ENCODE measurements at regions not wholly inside any gene's neighbourhood (a gene's known extent, or its start where the extent isn't known, plus 50 kb on each side); places are given as distances from the start of the nearest gene placed in this dataset.

GRCh38 chr7:1298931-1299885 is 66.5 kb downstream of the UNCX start:
- DNase-seq (ENCODE audit: unreplicated experiment), result no peak
- TF ChIP-seq CTCF (IDR thresholded peaks at IDR 0.05; ENCODE audit: unreplicated experiment), result no peak
- ChIA-PET POLR2A (no interaction called here), CTCF (no interaction called here)
- no peaks in the 10 kb centered on the region for H3K4me1 Mint-ChIP-seq (ENCODE audit: insufficient read depth, unreplicated experiment)
- no peak overlapping the region for H3K4me3 Mint-ChIP-seq (ENCODE audit: unreplicated experiment)
- peaks cover 36% of the 10 kb centered on the region for H3K27me3 Mint-ChIP-seq (ENCODE audit: insufficient read depth, unreplicated experiment)
- no peaks in the 10 kb centered on the region for H3K36me3 Mint-ChIP-seq (ENCODE audit: insufficient read depth, unreplicated experiment)
- no TSS peak for BruUV-seq (replicated peaks)
- H3K9me3 Mint-ChIP-seq (ENCODE audit: unreplicated experiment), result no peaks in the 10 kb centered on the region
- H3K27ac Mint-ChIP-seq (ENCODE audit: low read depth, unreplicated experiment), result no peak overlapping the region
- intact Hi-C loops (cut with micrococcal nuclease), result no loop called here

DNA sequence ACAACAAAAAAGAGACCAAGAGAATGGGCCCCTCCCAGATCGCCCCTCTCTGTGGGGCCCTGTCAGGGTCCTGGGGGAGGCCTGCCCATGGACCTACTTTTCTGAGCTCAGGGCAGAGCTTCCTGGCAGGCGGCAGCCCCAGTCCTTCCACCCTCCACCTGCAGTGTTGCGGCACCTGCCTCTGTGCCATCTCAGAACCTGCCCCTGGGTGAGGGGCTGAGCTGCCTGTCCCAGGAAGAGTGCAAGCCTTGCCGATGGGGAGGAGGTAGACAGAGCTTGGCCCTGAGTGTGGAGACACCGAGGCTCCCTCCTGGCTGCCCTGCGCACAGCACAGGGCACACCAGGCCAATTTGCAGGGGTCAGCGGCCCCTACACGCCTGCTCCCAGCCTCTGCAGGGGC is 67.5 kb downstream of the UNCX start:
- Mint-ChIP-seq H3K27me3 (ENCODE audit: insufficient read depth, unreplicated experiment) (peaks cover 37% of the 10 kb centered on the region), H3K9me3 (ENCODE audit: unreplicated experiment) (no peaks in the 10 kb centered on the region), H3K36me3 (ENCODE audit: insufficient read depth, unreplicated experiment) (no peaks in the 10 kb centered on the region), H3K27ac (ENCODE audit: low read depth, unreplicated experiment) (no peak overlapping the region), H3K4me3 (ENCODE audit: unreplicated experiment) (no peak overlapping the region), H3K4me1 (ENCODE audit: insufficient read depth, unreplicated experiment) (no peaks in the 10 kb centered on the region)
- BruUV-seq (replicated peaks), result no TSS peak
- ChIA-PET CTCF (interaction anchor here (0.6 kb wide), 1 partner anchor 11 kb away, joined by 4 read pairs; no protein-coding TSS in a partner anchor), POLR2A (interaction anchor here (0.6 kb wide), 1 partner anchor 41 kb away, joined by 4 read pairs; no protein-coding TSS in a partner anchor)
- DNase-seq (ENCODE audit: unreplicated experiment), result no peak
- intact Hi-C loops (cut with micrococcal nuclease), result no loop called here
- TF ChIP-seq CTCF (IDR thresholded peaks at IDR 0.05; ENCODE audit: unreplicated experiment), result no peak

DNA sequence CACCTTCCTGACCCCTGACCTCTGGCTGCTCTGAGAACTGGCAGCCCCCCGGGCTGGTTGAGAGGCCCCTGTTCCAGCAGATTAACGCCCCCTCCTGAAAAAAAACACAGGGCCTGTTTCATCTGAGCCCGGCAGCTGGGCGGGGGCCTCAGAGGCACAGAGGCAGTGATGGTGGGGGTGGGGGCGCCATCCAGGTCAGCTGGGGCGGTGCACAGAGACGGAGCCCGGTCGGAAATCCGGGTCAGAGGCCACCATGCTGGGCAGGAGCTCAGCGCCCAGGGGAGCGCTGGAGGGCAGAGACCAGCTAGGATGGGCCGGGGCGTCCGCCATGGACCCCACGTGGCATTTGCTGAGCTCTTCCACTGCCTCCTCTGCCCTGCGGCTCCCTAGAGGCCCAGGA is 68.0 kb downstream of the UNCX start:
- DNase-seq (ENCODE audit: unreplicated experiment), result no peak
- Mint-ChIP-seq H3K4me3 (ENCODE audit: unreplicated experiment) (no peak overlapping the region), H3K27me3 (ENCODE audit: insufficient read depth, unreplicated experiment) (peaks cover 41% of the 10 kb centered on the region), H3K27ac (ENCODE audit: low read depth, unreplicated experiment) (no peak overlapping the region), H3K9me3 (ENCODE audit: unreplicated experiment) (no peaks in the 10 kb centered on the region), H3K4me1 (ENCODE audit: insufficient read depth, unreplicated experiment) (no peaks in the 10 kb centered on the region), H3K36me3 (ENCODE audit: insufficient read depth, unreplicated experiment) (no peaks in the 10 kb centered on the region)
- no TSS peak for BruUV-seq (replicated peaks)
- intact Hi-C loops (cut with micrococcal nuclease), result no loop called here
- ChIA-PET CTCF (interaction anchor here (0.6 kb wide), 1 partner anchor 11 kb away, joined by 4 read pairs; no protein-coding TSS in a partner anchor), POLR2A (interaction anchor here (0.6 kb wide), 1 partner anchor 40 kb away, joined by 4 read pairs; no protein-coding TSS in a partner anchor)
- no peak for TF ChIP-seq CTCF (IDR thresholded peaks at IDR 0.05; ENCODE audit: unreplicated experiment)

- H3K4me3 Mint-ChIP-seq (ENCODE audit: unreplicated experiment), result no peak overlapping the region
- H3K27ac Mint-ChIP-seq (ENCODE audit: low read depth, unreplicated experiment), result no peak overlapping the region
- ChIA-PET CTCF (no interaction called here), POLR2A (no interaction called here)
- no peaks in the 10 kb centered on the region for H3K36me3 Mint-ChIP-seq (ENCODE audit: insufficient read depth, unreplicated experiment)
- peaks cover 47% of the 10 kb centered on the region for H3K27me3 Mint-ChIP-seq (ENCODE audit: insufficient read depth, unreplicated experiment)
- TF ChIP-seq CTCF (IDR thresholded peaks at IDR 0.05; ENCODE audit: unreplicated experiment), result no peak
- no peaks in the 10 kb centered on the region for H3K9me3 Mint-ChIP-seq (ENCODE audit: unreplicated experiment)
- no peak for DNase-seq (ENCODE audit: unreplicated experiment)
- BruUV-seq (replicated peaks), result no TSS peak
- H3K4me1 Mint-ChIP-seq (ENCODE audit: insufficient read depth, unreplicated experiment), result no peaks in the 10 kb centered on the region
- intact Hi-C loops (cut with micrococcal nuclease), result no loop called here
Measured at GRCh38 chr7:1301054-1301881, 68.6 kb downstream of the UNCX start.
